ENCODE measurements at regions not wholly inside any gene's neighbourhood (a gene's known extent, or its start where the extent isn't known, plus 50 kb on each side); places are given as distances from the start of the nearest gene placed in this dataset.

- peaks cover 22% of the 10 kb centered on the region for H3K27me3 Mint-ChIP-seq
- H3K9me3 Mint-ChIP-seq = no peaks in the 10 kb centered on the region
- intact Hi-C loops (cut with DNase I, micrococcal nuclease) = no loop called here
- ATAC-seq (ENCODE audit: poor library complexity) (no peak), DNase-seq (no peak)
- no peaks in the 10 kb centered on the region for H3K27me3 ChIP-seq (ENCODE audit: control insufficient read depth in 1 of 2, insufficient read depth in 2 of 2, low read length in 2 of 2)
- POLR2A ChIA-PET = no interaction called here
- no peak overlapping the region for H3K27ac ChIP-seq (ENCODE audit: low read depth in 1 of 2, low read length in 2 of 2)
- H3K4me3 ChIP-seq (ENCODE audit: low read length) = no peak overlapping the region
- CTCF ChIA-PET = no interaction called here
- H3K36me3 Mint-ChIP-seq (ENCODE audit: low read depth) = no peaks in the 10 kb centered on the region
- H3K9me3 ChIP-seq (ENCODE audit: control insufficient read depth in 1 of 2, insufficient read depth in 1 of 2, low read length in 2 of 2) = no peaks in the 10 kb centered on the region
- H3K4me1 ChIP-seq (ENCODE audit: insufficient read depth, low read length) = no peaks in the 10 kb centered on the region
- no peaks in the 10 kb centered on the region for H3K36me3 ChIP-seq (ENCODE audit: insufficient read depth, low read length)
- H3K27ac Mint-ChIP-seq = no peak overlapping the region
- no peak for TF ChIP-seq CTCF (IDR thresholded peaks at IDR 0.05)
- no peak overlapping the region for H3K4me3 Mint-ChIP-seq
- no peaks in the 10 kb centered on the region for H3K4me1 Mint-ChIP-seq (ENCODE audit: low read depth)
Measured at GRCh38 chr7:96870934-96871333, 134.4 kb upstream of the DLX6 start.

- no peaks in the 10 kb centered on the region for H3K9me3 ChIP-seq (ENCODE audit: control insufficient read depth in 1 of 2, insufficient read depth in 1 of 2, low read length in 2 of 2)
- ChIA-PET POLR2A (no interaction called here), CTCF (no interaction called here)
- H3K27ac Mint-ChIP-seq = no peak overlapping the region
- H3K36me3 ChIP-seq (ENCODE audit: insufficient read depth, low read length) = no peaks in the 10 kb centered on the region
- no peak overlapping the region for H3K4me3 Mint-ChIP-seq
- ATAC-seq (ENCODE audit: poor library complexity) (no peak), DNase-seq (no peak)
- H3K4me1 ChIP-seq (ENCODE audit: insufficient read depth, low read length) = no peaks in the 10 kb centered on the region
- no peak overlapping the region for H3K27ac ChIP-seq (ENCODE audit: low read depth in 1 of 2, low read length in 2 of 2)
- H3K27me3 Mint-ChIP-seq = no peaks in the 10 kb centered on the region
- H3K36me3 Mint-ChIP-seq (ENCODE audit: low read depth) = no peaks in the 10 kb centered on the region
- no peaks in the 10 kb centered on the region for H3K9me3 Mint-ChIP-seq
- intact Hi-C loops (cut with DNase I, micrococcal nuclease) = no loop called here
- H3K4me3 ChIP-seq (ENCODE audit: low read length) = no peak overlapping the region
- no peaks in the 10 kb centered on the region for H3K4me1 Mint-ChIP-seq (ENCODE audit: low read depth)
- no peak for TF ChIP-seq CTCF (IDR thresholded peaks at IDR 0.05)
- no peaks in the 10 kb centered on the region for H3K27me3 ChIP-seq (ENCODE audit: control insufficient read depth in 1 of 2, insufficient read depth in 2 of 2, low read length in 2 of 2)
Measured at GRCh38 chr7:96887426-96887825, 117.9 kb upstream of the DLX6 start.

- no peak for TF ChIP-seq CTCF (IDR thresholded peaks at IDR 0.05)
- Histone ChIP-seq H3K27ac (ENCODE audit: low read depth in 1 of 2, low read length in 2 of 2) (no peak overlapping the region), H3K4me3 (ENCODE audit: low read length) (no peak overlapping the region), H3K36me3 (ENCODE audit: insufficient read depth, low read length) (no peaks in the 10 kb centered on the region), H3K9me3 (ENCODE audit: control insufficient read depth in 1 of 2, insufficient read depth in 1 of 2, low read length in 2 of 2) (no peaks in the 10 kb centered on the region), H3K27me3 (ENCODE audit: control insufficient read depth in 1 of 2, insufficient read depth in 2 of 2, low read length in 2 of 2) (peaks cover 0 to 5% of the 10 kb centered on the region in 2 experiments), H3K4me1 (ENCODE audit: insufficient read depth, low read length) (no peaks in the 10 kb centered on the region)
- intact Hi-C loops (cut with DNase I, micrococcal nuclease) = no loop called here
- H3K4me1 Mint-ChIP-seq (ENCODE audit: low read depth) = no peaks in the 10 kb centered on the region
- no peak overlapping the region for H3K4me3 Mint-ChIP-seq
- POLR2A ChIA-PET = no interaction called here
- no peaks in the 10 kb centered on the region for H3K9me3 Mint-ChIP-seq
- H3K27ac Mint-ChIP-seq = no peak overlapping the region
- no peak for DNase-seq
- no peak for ATAC-seq (ENCODE audit: poor library complexity)
- CTCF ChIA-PET = no interaction called here
- peaks cover 4% of the 10 kb centered on the region for H3K27me3 Mint-ChIP-seq
- H3K36me3 Mint-ChIP-seq (ENCODE audit: low read depth) = no peaks in the 10 kb centered on the region
Measured at GRCh38 chr7:96899108-96899507, 106.2 kb upstream of the DLX6 start.
